GM10266 (cell line): ENCODE measurements at regions not wholly inside any gene's neighbourhood (a gene's known extent, or its start where the extent isn't known, plus 50 kb on each side); places are given as distances from the start of the nearest gene placed in this dataset.

ENCODE experiments used
- DNase-seq: peaks from one replicate; pipeline ENCODE4 v3.0.0; 2012; ENCODE audit errors: extremely low spot score
- TF ChIP-seq, protein P1 (sequence below): IDR thresholded peaks from 2 replicates; pipeline ENCODE4 v1.5.1; 2012; ENCODE audit warnings: mild to moderate bottlenecking, low read depth; ENCODE audit not compliant: control insufficient read depth, insufficient read depth; ENCODE audit errors: missing control alignments

DNA sequence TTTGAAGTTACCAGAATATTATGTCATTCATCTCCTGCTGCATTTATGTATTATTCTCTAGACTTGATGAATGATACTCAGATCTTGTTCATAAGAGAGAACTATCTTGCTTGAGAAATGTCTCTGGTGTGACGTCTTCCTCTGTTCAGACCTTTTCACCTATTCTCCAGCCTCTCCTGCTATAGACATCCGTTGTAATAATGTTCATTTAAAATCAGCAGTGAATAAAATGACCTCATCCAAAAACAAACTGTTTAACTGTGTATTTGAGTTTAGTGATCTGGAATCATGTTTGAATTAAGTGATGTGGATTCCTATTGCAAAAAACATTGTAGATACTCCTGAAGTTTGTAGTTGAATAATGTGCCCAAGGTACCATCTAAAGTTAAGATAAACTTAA is 487.1 kb downstream of the PCNX1 start:
- TF ChIP-seq, protein P1, sequence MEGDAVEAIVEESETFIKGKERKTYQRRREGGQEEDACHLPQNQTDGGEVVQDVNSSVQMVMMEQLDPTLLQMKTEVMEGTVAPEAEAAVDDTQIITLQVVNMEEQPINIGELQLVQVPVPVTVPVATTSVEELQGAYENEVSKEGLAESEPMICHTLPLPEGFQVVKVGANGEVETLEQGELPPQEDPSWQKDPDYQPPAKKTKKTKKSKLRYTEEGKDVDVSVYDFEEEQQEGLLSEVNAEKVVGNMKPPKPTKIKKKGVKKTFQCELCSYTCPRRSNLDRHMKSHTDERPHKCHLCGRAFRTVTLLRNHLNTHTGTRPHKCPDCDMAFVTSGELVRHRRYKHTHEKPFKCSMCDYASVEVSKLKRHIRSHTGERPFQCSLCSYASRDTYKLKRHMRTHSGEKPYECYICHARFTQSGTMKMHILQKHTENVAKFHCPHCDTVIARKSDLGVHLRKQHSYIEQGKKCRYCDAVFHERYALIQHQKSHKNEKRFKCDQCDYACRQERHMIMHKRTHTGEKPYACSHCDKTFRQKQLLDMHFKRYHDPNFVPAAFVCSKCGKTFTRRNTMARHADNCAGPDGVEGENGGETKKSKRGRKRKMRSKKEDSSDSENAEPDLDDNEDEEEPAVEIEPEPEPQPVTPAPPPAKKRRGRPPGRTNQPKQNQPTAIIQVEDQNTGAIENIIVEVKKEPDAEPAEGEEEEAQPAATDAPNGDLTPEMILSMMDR = no peak
- no peak for DNase-seq

- TF ChIP-seq, protein P1 = no peak
- no peak for DNase-seq
Observed at GRCh38 chr14:71395151-71395604, 487.9 kb downstream of the PCNX1 start.

DNA sequence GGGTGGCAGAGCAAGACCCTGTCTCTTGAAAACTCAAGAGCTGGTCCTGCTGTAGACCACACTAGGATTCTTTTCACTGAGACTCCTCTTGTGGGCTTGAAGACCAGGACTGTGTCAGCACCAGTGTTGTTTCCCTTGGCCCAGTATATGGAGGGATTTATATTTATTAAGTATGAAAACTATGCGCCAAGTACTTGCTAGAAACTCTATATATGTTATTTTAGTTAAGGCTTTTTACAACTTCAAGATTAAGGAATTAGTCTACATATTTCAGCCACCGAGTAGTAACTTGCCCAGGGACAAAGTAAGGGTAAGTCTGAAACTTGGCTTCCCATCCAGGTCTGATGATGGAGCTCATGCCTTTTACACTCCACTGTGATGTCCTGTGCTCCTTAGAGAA is 488.4 kb downstream of the PCNX1 start:
- no peak for DNase-seq
- TF ChIP-seq, protein P1 = no peak

DNA sequence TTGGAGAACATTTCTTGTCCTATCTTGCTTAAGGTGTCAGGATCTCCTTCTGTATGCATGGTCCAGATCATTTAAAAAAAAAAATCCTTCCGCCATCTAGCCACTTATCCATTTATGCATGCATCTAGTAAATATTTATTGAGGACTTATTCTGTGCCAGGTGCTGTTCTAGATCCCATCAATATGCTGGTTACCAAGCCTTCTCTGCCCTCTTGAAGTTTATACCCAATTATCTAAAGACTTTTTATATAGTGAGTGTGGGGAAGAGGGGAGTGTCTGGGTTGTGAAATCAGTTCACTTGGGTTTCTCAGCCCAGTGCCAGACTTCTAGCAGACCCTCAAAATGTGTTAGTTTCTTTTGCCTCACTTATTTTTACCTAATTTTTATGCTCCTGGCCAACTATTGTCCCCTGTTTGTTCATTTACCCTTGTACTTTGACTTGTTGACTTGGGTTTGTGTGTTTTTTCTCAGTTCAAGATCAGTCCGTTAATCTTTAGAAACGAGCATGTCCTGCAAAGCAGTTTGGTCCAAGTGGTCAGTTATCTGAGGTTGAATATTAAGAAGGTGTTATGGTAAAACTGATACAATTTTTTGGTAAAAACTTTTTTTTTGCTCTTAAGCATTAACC is 488.9 kb downstream of the PCNX1 start:
- DNase-seq = no peak
- TF ChIP-seq, protein P1 = no peak

- TF ChIP-seq, protein P1 = no peak
- DNase-seq = no peak
Observed at GRCh38 chr14:71397371-71397770, 490.1 kb downstream of the PCNX1 start.

- no peak for DNase-seq
- TF ChIP-seq, protein P1 = no peak
Observed at GRCh38 chr14:71398450-71398849, 491.2 kb downstream of the PCNX1 start.

DNA sequence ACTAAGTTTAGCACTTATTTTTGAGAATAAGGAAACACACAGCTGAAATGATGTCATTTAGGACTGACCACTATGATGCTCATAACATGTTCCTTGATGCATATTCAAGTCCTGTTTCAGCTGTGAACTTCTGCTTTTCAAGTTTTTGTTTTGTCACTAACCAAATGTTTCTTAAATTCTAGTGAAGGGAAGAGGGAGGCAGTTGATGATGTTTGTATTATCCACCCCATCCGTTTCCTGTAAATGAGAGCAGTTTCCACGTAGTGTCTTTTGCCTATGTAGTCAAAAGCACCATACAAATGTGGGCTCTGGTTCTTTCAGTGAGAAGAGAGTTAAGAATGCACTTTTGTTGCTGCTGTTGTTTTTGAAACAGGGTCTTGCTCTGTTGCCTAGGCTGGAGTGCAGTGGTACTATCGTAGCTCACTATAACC is 491.8 kb downstream of the PCNX1 start:
- peak; percentile 60 for DNase-seq
- TF ChIP-seq, protein P1 = no peak
